ENCODE measurements at regions not wholly inside any gene's neighbourhood (a gene's known extent, or its start where the extent isn't known, plus 50 kb on each side); places are given as distances from the start of the nearest gene placed in this dataset.

DNA sequence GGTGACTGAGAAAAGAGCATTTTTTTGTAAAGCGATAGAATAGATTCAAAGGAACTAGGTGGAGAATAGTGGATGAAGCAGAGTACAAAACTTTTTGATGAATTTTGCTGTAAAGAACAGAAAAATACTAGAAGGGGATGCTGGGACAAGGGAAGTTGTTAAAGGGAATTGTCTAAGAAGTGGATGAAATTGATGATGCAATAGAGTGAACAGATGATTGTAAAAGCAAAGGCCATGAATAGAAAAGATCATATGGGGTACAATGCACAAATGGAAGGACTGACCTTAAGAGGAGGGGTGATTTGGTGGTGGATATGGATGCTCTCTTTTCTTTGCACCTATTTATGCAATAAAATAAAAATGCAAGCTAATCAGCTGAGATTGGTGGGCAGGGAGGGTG, 262.7 kb upstream of the MAD2L1 start:
- DNase-seq (ENCODE audit: low spot score): no peak
- no peak overlapping the region for H3K4me3 ChIP-seq
- TF ChIP-seq, protein P1, sequence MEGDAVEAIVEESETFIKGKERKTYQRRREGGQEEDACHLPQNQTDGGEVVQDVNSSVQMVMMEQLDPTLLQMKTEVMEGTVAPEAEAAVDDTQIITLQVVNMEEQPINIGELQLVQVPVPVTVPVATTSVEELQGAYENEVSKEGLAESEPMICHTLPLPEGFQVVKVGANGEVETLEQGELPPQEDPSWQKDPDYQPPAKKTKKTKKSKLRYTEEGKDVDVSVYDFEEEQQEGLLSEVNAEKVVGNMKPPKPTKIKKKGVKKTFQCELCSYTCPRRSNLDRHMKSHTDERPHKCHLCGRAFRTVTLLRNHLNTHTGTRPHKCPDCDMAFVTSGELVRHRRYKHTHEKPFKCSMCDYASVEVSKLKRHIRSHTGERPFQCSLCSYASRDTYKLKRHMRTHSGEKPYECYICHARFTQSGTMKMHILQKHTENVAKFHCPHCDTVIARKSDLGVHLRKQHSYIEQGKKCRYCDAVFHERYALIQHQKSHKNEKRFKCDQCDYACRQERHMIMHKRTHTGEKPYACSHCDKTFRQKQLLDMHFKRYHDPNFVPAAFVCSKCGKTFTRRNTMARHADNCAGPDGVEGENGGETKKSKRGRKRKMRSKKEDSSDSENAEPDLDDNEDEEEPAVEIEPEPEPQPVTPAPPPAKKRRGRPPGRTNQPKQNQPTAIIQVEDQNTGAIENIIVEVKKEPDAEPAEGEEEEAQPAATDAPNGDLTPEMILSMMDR (IDR thresholded peaks at IDR 0.05): no peak
- H3K27ac ChIP-seq: no peak overlapping the region

DNA sequence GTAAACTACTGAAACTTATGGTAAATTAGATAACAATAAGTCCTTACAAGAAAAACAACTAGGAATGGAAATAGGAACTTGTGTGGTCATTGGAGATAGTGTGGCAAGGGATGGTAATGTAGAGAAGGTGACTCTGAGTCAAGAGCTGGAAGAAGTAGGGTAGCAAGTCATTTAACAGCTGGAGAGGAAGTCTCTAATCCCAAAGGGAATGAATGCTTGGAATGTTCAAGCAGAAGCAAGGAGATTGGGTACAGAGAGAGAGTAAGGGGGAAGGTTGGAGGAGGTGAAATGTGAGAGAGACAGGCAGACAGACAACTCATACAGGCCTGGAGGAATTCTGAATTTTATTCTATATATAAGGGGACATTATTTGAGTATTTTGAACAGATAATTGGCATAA, 260.6 kb upstream of the MAD2L1 start:
- no peak overlapping the region for H3K27ac ChIP-seq
- no peak overlapping the region for H3K4me3 ChIP-seq
- no peak for DNase-seq (ENCODE audit: low spot score)
- TF ChIP-seq, protein P1 (IDR thresholded peaks at IDR 0.05): no peak

DNA sequence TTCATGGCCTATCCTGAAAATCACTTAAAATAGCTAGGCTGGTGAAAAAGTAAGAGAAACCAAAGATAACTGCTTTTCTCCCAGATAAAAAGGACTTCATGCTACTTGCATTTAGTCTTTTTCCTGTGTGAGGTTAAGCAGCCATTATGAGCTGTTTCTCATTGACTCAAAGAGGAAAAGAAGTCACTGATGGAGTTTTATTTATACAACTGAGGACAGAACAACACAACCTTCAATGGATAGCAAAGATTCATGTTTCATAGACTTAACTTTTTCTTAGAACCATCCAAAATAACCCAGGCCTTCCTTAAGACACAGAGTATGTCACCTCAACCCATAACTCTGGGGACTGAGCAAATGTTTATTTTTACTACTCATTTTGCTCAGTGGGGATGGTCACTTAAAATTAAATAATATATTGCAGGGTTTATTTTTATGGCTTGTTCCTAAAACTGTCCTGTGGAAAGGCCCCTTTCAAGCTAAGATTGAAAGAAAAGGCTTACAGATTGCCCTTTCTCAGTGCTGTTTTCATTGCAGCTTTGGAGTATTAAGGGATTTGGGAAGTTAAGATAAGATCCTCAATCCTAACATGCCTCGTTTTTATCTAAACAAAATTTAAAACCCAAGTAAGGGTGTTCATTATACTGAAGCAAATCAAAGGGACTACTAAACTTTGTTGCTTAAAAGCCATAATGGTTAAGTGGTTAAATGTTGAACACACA, 252.6 kb upstream of the MAD2L1 start:
- TF ChIP-seq, protein P1 (IDR thresholded peaks at IDR 0.05): no peak
- H3K4me3 ChIP-seq: no peak overlapping the region
- no peak for DNase-seq (ENCODE audit: low spot score)
- no peak overlapping the region for H3K27ac ChIP-seq

DNA sequence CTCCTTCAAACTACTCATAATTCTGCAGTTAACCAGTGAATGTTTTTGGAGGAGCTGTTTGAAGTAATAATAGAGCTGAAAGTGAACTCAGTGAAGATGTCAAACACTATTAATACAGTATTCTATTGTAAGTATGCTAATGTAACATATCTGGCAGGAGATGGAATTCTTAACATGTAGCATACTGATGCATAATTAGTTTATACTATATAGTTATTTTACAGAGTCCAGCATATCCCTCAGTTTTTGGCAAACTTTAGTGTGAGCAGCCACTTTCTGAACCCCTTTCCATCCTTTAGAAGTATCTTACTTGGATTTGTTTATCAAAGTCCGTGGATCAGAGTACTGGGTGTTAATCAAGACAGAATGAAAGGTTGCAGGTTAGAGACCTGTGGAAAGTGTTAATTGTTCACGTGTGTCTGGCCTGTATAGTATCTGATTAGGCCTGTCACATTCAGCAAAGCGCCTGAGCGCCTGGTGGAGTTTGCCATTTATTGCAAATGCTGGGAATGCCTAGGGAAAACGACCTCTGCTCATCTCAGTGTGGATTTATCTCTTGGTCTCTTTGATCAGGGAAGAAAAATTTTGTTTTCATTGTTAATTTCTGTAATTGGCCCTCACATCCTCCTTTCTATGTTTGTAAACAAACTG, 251.7 kb upstream of the MAD2L1 start:
- Histone ChIP-seq H3K4me3 (no peak overlapping the region), H3K27ac (no peak overlapping the region)
- DNase-seq (ENCODE audit: low spot score): no peak
- TF ChIP-seq, protein P1 (IDR thresholded peaks at IDR 0.05): no peak

DNA sequence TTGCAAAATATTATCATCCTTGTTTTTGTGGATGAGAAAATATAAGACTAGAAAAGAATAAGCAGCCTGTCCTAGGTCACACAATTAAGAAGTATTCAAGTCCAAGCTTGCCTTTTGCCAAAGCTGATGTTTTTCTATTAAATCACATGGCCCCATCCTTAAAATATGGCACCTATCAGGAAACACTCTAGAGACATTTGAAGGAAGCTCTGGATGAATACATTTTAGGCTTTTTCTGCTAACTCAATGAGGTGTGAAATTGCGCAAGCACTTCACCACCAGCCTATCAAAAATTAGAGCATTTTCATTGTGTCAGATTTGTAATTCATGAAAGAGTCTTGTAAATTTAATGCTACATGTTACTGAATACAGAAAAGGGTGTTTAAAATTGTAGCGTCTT, 251.1 kb upstream of the MAD2L1 start:
- no peak for DNase-seq (ENCODE audit: low spot score)
- TF ChIP-seq, protein P1 (IDR thresholded peaks at IDR 0.05): no peak
- Histone ChIP-seq H3K27ac (no peak overlapping the region), H3K4me3 (no peak overlapping the region)

DNA sequence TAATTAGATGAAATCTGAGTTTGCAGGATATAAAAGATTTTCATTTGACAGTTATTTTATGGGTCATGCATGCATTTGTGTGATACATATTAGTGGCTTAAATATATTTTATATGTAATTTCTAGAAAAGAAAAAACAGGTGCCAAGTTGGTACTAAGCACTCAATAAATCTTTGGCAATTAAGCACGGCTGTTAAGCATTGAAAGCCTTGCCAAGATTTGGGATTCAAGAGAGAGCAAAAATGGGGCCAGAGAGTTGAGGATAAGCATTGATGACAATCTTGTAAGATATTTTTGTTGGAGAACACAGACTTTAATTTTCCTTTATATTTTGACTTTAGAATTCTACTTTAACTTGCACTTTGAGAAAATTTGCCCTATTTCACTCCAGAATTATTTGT, 249.8 kb upstream of the MAD2L1 start:
- Histone ChIP-seq H3K27ac (no peak overlapping the region), H3K4me3 (no peak overlapping the region)
- TF ChIP-seq, protein P1 (IDR thresholded peaks at IDR 0.05): no peak
- DNase-seq (ENCODE audit: low spot score): no peak

DNA sequence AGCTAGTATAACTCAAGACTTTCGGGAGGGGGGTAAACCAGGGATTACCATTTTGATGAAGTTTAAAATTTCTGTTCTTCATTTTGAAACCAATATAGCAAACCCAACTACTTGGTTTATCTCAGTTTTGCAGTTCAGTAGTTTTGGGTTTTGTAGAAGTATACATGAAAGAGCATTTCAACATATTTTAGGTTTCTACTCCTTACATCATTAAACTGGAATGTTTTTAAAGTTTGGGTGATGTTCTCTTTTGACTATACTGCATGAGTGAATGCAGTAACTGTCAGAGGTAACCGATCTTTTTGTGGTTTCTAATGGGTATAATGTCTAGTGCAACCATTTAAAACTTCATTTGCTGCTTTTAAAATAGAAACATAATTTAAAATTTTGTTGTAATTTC, 248.3 kb upstream of the MAD2L1 start:
- TF ChIP-seq, protein P1 (IDR thresholded peaks at IDR 0.05): no peak
- Histone ChIP-seq H3K27ac (no peak overlapping the region), H3K4me3 (no peak overlapping the region)
- no peak for DNase-seq (ENCODE audit: low spot score)

All from coronary artery (tissue), 2 donors.